GM23338 (cell line): ENCODE measurements at regions not wholly inside any gene's neighbourhood (a gene's known extent, or its start where the extent isn't known, plus 50 kb on each side); places are given as distances from the start of the nearest gene placed in this dataset.

Experiments
- CREB1 ChIP-seq: fragments of 250-450 bp; sonication (Bioruptor Pico); IDR thresholded peaks from 2 replicates; pipeline ENCODE4 v1.5.0; 2020; ENCODE audit warnings: low read depth, mild to moderate bottlenecking, moderate library complexity
- ETS1 ChIP-seq: IDR thresholded peaks from 2 replicates; pipeline ENCODE4 v1.6.1; 2016; ENCODE audit warnings: antibody characterized with exemption
- EZH2 ChIP-seq: fragments of 200-600 bp; sonication (generic); IDR thresholded peaks from one replicate; pipeline ENCODE4 v1.8.0; 2017; ENCODE audit warnings: antibody characterized with exemption, mild to moderate bottlenecking, low read depth; ENCODE audit not compliant: unreplicated experiment
- EZH2phosphoT487 ChIP-seq: fragments of 200-600 bp; sonication (generic); IDR thresholded peaks from one replicate; pipeline ENCODE4 v1.8.1; 2018; ENCODE audit warnings: antibody characterized with exemption; ENCODE audit not compliant: unreplicated experiment
- JUNB ChIP-seq: IDR thresholded peaks from one replicate; pipeline ENCODE4 v1.6.1; 2016; ENCODE audit warnings: antibody characterized with exemption; ENCODE audit not compliant: unreplicated experiment
- NANOG ChIP-seq: IDR thresholded peaks from 2 replicates; pipeline ENCODE4 v1.6.1; 2016; ENCODE audit warnings: antibody characterized with exemption, borderline replicate concordance
- POLR2AphosphoS5 ChIP-seq: IDR thresholded peaks from 2 replicates; pipeline ENCODE4 v1.6.1; 2016; ENCODE audit warnings: antibody characterized with exemption, low read depth
- STAT1 ChIP-seq: IDR thresholded peaks from one replicate; pipeline ENCODE4 v1.6.1; 2016; ENCODE audit warnings: antibody characterized with exemption; ENCODE audit not compliant: unreplicated experiment
- ZNF114 ChIP-seq: fragments of 250-450 bp; sonication (Bioruptor Pico); IDR thresholded peaks from 2 replicates; pipeline ENCODE4 v1.5.0; 2020; ENCODE audit warnings: mild to moderate bottlenecking, moderate library complexity
- ZNF331 ChIP-seq: fragments of 250-450 bp; sonication (Bioruptor Pico); IDR thresholded peaks from 2 replicates; pipeline ENCODE4 v1.5.0; 2020; ENCODE audit warnings: low read depth, mild to moderate bottlenecking, moderate library complexity
- ZNF462 ChIP-seq: fragments of 250-450 bp; sonication (Bioruptor Pico); IDR thresholded peaks from 2 replicates; pipeline ENCODE4 v1.5.0; 2020; ENCODE audit warnings: mild to moderate bottlenecking, moderate library complexity
- TF ChIP-seq, protein P1 (sequence below), 2 experiments: fragments of 200-600 bp in 1 of 2; sonication (generic) in 1 of 2; conservative IDR thresholded peaks; 2 replicates each; pipeline versions ENCODE4 v1.5.1 to v1.6.1; 2016 to 2017; ENCODE audit warnings: antibody characterized with exemption in 2 of 2, low read depth in 2 of 2, mild to moderate bottlenecking in 2 of 2, moderate library complexity in 1 of 2
- TF ChIP-seq, protein P2 (sequence below): IDR thresholded peaks from one replicate; pipeline ENCODE4 v1.6.1; 2018; ENCODE audit warnings: antibody characterized with exemption; ENCODE audit not compliant: unreplicated experiment

DNA sequence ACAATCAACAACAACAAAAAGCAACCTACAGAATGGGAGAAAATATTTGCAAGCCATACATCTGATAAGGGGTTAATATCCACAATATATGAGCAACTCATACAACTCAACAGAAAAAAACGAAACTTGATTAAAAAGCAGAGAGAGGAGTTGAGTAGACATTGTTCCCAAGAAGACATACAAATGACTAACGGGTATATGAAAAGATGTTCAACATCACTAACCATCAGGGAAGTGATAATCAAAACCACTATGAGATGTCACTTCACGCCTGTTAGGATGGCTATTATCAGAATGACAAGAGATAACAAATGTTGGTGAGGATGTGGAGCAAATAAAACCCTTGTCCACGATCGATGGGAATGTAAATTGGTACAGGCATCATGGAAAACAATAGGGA, 145.9 kb downstream of the NRN1 start:
- TF ChIP-seq, protein P1, sequence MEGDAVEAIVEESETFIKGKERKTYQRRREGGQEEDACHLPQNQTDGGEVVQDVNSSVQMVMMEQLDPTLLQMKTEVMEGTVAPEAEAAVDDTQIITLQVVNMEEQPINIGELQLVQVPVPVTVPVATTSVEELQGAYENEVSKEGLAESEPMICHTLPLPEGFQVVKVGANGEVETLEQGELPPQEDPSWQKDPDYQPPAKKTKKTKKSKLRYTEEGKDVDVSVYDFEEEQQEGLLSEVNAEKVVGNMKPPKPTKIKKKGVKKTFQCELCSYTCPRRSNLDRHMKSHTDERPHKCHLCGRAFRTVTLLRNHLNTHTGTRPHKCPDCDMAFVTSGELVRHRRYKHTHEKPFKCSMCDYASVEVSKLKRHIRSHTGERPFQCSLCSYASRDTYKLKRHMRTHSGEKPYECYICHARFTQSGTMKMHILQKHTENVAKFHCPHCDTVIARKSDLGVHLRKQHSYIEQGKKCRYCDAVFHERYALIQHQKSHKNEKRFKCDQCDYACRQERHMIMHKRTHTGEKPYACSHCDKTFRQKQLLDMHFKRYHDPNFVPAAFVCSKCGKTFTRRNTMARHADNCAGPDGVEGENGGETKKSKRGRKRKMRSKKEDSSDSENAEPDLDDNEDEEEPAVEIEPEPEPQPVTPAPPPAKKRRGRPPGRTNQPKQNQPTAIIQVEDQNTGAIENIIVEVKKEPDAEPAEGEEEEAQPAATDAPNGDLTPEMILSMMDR (conservative IDR thresholded peaks at IDR 0.05; ENCODE audit: low read depth in 2 of 2) = no peak
- TF ChIP-seq EZH2phosphoT487 (no peak), POLR2AphosphoS5 (no peak), EZH2 (no peak), ZNF462 (CRISPR knock-in tag) (no peak), CREB1 (CRISPR knock-in tag) (no peak), ZNF114 (CRISPR knock-in tag) (no peak), JUNB (no peak), ETS1 (no peak), ZNF331 (no peak), STAT1 (no peak), NANOG (no peak)
- TF ChIP-seq, protein P2, sequence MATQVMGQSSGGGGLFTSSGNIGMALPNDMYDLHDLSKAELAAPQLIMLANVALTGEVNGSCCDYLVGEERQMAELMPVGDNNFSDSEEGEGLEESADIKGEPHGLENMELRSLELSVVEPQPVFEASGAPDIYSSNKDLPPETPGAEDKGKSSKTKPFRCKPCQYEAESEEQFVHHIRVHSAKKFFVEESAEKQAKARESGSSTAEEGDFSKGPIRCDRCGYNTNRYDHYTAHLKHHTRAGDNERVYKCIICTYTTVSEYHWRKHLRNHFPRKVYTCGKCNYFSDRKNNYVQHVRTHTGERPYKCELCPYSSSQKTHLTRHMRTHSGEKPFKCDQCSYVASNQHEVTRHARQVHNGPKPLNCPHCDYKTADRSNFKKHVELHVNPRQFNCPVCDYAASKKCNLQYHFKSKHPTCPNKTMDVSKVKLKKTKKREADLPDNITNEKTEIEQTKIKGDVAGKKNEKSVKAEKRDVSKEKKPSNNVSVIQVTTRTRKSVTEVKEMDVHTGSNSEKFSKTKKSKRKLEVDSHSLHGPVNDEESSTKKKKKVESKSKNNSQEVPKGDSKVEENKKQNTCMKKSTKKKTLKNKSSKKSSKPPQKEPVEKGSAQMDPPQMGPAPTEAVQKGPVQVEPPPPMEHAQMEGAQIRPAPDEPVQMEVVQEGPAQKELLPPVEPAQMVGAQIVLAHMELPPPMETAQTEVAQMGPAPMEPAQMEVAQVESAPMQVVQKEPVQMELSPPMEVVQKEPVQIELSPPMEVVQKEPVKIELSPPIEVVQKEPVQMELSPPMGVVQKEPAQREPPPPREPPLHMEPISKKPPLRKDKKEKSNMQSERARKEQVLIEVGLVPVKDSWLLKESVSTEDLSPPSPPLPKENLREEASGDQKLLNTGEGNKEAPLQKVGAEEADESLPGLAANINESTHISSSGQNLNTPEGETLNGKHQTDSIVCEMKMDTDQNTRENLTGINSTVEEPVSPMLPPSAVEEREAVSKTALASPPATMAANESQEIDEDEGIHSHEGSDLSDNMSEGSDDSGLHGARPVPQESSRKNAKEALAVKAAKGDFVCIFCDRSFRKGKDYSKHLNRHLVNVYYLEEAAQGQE = no peak
